Mammary epithelial cell (primary cell): ENCODE measurements at regions not wholly inside any gene's neighbourhood (a gene's known extent, or its start where the extent isn't known, plus 50 kb on each side); places are given as distances from the start of the nearest gene placed in this dataset.

Experiments used
- CTCF ChIP-seq, 2 donors: IDR thresholded peaks in 1 of 2; conservative IDR thresholded peaks in 1 of 2; 2 replicates each; pipeline ENCODE4 v1.5.1; 2011 to 2012; ENCODE audit warnings: inconsistent platforms in 2 of 2, low read length in 2 of 2, mild to moderate bottlenecking in 2 of 2, control low read depth in 1 of 2, low read depth in 1 of 2; ENCODE audit not compliant: insufficient read depth in 1 of 2; ENCODE audit errors: extremely low read depth in 1 of 2
- EZH2 ChIP-seq: IDR thresholded peaks from 2 replicates; pipeline ENCODE4 v1.6.1; 2012; ENCODE audit warnings: low read length, inconsistent platforms, borderline replicate concordance

DNA sequence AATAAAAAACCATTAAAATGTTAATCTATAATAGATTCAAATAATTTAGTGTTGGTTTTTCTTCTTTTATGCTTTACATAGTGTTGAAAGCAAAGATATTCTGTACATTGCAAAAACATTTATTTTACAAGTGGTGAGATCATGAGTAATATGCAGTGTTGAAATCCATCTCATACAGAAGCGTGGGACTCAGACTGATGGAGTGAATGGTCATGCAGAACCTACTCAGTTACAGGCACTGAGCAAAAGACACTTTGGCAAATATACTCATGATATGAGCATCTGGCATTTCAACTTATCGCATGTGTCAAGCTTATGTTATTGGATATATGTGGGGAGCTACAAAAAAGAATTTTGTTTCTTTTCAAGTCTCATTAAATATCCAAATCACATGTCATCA is 620.2 kb upstream of the NETO1 start:
- TF ChIP-seq CTCF (conservative IDR thresholded peaks at IDR 0.05 in 1 of 2, IDR thresholded peaks at IDR 0.05 in 1 of 2; ENCODE audit: extremely low read depth in 1 of 2, insufficient read depth in 1 of 2, low read depth in 1 of 2, low read length in 2 of 2), result no peak
- no peak for TF ChIP-seq EZH2
